ENCODE measurements at regions not wholly inside any gene's neighbourhood (a gene's known extent, or its start where the extent isn't known, plus 50 kb on each side); places are given as distances from the start of the nearest gene placed in this dataset.

DNA sequence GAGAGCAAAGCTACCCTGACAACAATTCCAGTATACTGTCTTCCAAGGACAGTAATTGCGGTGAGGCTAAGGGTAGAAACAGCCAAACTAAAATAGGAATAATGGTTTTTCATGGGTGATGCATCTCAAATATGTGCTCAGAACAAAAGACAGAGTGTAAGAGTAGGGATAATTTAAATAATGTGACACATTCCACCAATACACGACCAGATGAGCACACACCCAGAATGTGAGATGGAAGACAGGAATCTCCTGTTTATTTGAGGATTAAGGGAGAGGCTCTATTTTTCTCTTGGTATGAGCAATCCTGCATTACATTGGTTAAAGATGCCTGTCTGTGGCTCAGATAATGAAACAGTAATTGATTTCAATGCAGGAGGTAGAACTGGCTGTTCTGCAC, 292.9 kb upstream of the ZFP64 start:
- no peak overlapping the region for H3K4me3 ChIP-seq (ENCODE audit: low read length)
- DNase-seq (ENCODE audit: low read depth): peak; percentile 88
- no peak for TF ChIP-seq CTCF (conservative IDR thresholded peaks at IDR 0.05; ENCODE audit: low read length)

DNA sequence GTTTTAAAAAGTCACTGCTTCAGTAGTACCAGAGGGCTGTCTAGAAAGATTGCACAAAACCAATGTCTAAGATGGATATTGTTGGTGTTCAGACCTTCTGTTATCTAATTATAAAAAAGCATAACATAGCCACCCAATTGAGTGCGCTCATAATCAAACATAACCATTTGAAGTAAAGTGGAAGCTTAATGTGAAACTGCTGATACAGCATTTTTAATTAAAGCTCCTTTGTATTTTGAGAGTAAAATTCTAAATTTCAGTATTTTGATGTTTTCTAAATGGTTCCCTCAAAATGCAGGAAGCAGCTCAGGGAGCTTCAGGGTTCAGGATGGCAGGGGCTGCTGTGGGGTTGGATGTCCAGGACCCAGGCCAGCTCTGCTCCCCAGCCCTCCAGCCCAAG, 291.8 kb upstream of the ZFP64 start:
- TF ChIP-seq CTCF (conservative IDR thresholded peaks at IDR 0.05; ENCODE audit: low read length): no peak
- H3K4me3 ChIP-seq (ENCODE audit: low read length): no peak overlapping the region
- DNase-seq (ENCODE audit: low read depth): no peak

- no peak for TF ChIP-seq CTCF (conservative IDR thresholded peaks at IDR 0.05; ENCODE audit: low read length)
- H3K4me3 ChIP-seq (ENCODE audit: low read length): no peak overlapping the region
- DNase-seq (ENCODE audit: low read depth): no peak
Measured at GRCh38 chr20:52482044-52482443, 290.5 kb upstream of the ZFP64 start.

- no peak for TF ChIP-seq CTCF (conservative IDR thresholded peaks at IDR 0.05; ENCODE audit: low read length)
- H3K4me3 ChIP-seq (ENCODE audit: low read length): no peak overlapping the region
- DNase-seq (ENCODE audit: low read depth): no peak
Measured at GRCh38 chr20:52481443-52481842, 289.9 kb upstream of the ZFP64 start.

GRCh38 chr20:52476074-52476750, 284.6 kb upstream of the ZFP64 start:
- no peak for DNase-seq (ENCODE audit: low read depth)
- no peak for TF ChIP-seq CTCF (conservative IDR thresholded peaks at IDR 0.05; ENCODE audit: low read length)
- H3K4me3 ChIP-seq (ENCODE audit: low read length): no peak overlapping the region

- no peak overlapping the region for H3K4me3 ChIP-seq (ENCODE audit: low read length)
- no peak for TF ChIP-seq CTCF (conservative IDR thresholded peaks at IDR 0.05; ENCODE audit: low read length)
- no peak for DNase-seq (ENCODE audit: low read depth)
Measured at GRCh38 chr20:52473186-52473585, 281.6 kb upstream of the ZFP64 start.

DNA sequence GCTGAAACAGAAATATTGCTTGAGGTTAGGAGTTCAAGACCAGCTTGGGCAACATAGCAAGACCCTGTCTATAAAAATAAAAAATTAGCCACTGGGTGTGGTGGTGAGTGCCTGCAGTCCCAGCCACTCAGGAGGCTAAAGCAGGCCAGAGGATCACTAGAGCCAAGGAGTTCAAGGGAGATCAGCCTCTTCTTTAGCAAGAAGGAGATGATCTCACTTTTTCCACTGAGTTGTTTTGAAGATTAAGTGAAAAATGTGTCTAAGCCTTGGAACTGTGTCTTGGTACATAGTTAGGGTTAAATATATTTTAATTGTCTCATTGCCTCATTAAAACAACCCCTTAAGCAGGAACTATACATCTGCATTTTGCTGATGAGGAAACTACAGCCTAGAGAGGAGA, 279.0 kb upstream of the ZFP64 start:
- DNase-seq (ENCODE audit: low read depth): no peak
- H3K4me3 ChIP-seq (ENCODE audit: low read length): no peak overlapping the region
- TF ChIP-seq CTCF (conservative IDR thresholded peaks at IDR 0.05; ENCODE audit: low read length): no peak

Measured in AG10803 (cell line).